RPMI8226 (cell line): ENCODE measurements at regions not wholly inside any gene's neighbourhood (a gene's known extent, or its start where the extent isn't known, plus 50 kb on each side); places are given as distances from the start of the nearest gene placed in this dataset.

Source experiments
- DNase-seq: peaks from one replicate; pipeline ENCODE4 v3.0.0-alpha.2; 2015

DNA sequence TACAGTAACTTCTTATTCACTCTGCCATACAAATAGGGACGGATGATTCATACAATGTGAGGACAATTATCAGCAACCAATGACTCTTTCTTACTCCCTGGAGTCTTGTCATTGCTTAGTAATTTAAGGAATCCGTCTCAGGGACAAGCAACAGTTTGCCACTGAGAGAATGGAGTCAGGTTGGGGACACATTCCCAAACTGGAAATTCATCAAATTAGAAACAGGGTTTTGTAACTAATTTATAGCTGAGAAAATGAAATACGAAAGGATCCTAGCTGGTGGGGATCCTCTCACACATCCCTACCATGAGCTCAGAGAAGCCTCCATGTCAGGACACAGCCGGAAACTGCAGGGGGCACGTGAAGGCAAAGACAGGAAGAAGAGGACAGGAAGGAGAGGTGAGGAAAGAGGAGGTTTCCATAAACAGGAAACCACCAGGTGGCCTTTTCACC lies 50.4 kb upstream of the KDR start:
- DNase-seq = no peak

DNA sequence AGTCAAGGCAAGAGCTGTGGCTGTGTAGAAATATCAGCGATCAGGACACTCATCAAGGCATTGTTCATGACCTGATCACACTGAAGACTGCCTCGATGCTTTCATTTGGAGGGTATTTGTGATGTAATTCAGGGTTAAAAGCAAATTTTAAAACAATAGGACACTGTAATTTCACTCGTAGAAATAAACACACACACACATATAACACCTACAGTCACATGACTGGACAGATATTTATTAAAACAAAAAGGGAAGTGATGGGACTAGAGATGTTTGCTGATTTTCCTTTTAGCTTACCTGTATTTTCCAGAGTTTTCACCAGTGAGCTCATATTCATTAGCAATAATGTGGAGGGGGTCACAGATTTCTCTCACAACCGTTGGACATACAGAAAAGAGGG lies 51.1 kb upstream of the KDR start:
- DNase-seq = no peak

DNA sequence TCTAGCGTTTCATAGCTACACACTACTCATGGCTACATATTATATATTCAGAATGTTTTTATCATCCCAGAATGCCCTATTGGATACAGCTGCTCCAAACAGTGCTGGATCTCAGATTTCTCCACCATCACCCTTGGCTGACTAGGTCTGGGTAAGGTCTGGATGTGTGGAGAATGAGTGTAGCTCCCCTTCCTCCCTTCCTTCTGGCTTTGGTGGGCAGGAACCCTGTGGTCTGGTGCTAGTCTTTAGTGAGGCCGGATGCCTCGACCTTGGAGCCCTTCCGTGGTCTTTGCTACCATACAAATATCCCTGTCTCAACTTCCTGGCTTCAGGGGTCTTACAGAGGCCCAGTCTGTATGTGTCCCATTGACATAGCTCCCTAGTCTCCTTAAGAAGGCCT lies 52.1 kb upstream of the KDR start:
- DNase-seq = no peak

DNA sequence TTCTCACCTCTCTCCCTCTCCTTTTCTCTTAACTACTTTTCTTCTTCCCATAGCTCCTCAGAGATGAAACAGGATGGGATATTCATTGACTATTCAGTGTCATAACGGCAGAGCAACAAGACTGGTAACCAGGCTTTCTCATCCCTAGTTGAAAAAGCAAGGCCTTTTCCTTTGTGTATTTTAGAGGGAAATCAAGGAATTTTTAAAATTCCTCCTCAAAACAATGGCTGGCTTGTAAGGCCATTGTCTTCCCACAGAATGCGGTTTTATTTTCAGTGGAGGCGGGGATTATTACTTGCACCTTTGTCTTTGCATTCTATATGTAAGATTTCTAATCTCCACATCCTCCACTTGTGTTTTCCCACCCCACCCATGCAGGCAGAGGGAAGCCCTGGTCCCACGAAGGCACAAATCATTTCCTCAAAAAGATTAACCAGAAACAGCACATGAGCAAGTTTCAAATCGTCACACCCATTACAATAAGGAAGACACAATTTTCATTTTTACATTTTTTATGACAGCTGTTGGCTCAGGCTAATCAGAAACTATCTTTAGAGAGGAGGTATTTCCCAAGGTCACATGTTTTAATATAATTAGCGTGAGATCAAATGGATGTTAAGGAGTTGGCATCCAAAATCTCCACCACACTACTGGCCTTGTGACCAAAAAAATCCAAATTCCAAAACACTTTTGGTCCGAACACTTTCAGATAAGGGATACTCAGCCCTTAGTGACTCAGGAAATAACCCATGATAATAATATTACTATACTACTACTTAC lies 53.0 kb upstream of the KDR start:
- DNase-seq = no peak

DNA sequence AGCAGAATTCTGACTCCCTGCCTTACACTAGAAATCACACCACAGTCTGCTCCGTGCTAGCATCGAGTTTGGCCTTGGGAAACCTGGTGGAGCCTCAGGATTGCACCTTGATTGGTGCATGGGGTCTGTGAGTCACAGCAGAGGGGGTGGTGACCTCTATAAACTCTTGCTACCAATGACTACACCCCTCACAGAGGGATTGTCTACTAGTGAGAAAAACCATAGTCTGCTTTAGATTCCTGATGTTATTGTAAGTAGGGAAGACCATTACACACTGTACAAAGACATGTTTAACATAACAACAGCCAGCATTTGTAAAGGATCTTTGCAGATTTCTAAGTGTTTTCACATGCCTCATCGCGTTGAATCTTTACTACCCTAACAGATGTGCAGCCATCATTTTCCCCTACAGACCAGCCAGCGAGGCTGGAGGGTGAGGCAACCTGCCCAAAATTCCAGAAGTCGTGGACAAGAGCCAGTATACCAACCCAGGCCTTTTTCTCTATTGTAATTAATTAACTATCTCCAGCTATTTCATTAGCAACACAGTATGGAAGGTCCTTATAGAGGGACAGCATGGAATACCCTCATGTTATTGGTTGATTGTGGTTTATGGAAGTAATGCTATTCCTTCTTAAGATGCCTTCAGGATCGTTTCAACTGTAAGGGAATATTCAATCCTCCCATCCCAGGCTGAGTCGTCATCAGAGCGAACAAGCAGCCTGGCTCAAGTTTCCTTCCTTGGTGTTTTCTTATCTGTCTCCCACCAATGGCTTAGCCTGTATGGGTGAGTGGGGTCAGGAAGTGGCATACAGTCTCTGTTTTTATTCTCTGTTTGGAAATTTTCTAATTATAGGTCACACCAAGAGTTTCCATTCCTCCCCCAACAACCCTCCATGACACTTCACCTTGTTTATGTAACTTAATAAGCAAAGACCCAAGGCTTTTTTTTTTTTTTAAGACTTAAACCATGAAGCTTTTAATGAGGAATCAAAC lies 55.9 kb upstream of the KDR start:
- no peak for DNase-seq

DNA sequence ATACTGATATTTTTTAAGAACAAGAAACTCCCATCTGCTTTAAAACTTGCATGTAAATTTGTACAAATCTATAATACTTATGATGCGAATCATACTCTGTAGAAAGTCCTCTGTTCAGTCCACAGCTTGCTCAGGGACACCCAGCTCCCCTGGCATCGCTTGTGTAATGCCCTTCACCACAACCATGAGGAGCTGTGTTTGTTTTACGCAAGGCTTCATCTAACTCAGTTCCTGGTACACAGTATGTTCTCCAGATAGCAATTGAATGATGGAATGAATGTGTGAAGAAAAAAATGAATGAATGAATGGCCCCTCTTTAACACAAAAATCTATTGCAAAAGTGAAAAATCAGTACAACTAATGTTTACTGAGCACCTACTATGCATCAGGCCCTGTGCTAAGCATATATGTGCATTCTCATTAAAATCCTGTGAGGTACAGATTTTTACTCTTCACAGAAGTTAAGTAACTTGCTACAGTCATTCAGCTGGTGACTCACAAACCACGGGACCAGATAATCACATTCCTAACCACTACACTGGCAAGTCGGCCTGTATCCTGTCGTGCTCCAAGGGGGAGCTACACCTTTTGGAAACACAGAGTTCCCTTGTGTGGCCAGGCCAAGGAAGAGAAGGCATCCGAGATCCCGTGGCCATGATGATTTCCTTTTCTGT lies 58.7 kb upstream of the KDR start:
- no peak for DNase-seq

DNA sequence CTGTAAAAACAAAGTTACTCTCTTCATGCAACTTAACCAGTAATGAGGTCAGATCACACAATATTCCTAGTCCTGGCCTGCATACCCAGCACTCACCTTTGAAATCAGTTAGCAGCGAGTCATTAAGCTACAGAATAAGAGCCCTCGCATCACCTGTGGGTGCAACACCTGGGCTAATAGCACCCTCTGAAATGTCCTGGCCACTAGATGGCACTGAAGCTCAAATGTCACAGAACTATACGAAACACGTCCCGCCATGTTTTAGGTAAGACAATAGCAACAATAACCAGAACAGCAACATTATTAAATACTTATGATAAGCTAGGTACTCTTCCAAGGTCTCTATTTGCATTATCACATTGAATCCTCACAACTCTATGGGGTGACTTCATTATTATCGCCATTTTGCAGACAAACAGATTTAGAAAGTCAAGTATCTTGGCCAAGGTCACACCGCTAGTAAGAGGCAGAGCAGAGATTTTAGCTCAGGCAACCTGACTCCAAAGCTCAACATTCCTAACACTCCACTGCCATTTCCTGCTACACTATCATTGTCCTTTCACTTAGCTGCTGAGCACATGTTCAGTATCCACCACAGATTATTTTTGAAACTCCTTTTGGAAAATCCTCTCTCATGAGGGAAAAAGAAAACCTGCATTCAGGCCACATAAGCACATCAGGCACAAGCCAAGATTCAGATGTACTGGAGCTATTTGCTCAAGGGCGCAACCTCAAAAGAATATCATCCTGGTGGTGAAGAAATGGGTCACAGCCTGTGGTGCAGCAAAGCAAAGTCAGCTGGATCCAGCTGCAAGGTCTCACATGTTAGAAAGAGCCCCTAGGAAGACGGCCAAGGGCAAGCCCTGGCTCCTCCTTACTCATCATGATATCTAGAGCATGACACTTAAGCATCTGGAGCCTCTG lies 59.5 kb upstream of the KDR start:
- DNase-seq = peak; percentile 33

DNA sequence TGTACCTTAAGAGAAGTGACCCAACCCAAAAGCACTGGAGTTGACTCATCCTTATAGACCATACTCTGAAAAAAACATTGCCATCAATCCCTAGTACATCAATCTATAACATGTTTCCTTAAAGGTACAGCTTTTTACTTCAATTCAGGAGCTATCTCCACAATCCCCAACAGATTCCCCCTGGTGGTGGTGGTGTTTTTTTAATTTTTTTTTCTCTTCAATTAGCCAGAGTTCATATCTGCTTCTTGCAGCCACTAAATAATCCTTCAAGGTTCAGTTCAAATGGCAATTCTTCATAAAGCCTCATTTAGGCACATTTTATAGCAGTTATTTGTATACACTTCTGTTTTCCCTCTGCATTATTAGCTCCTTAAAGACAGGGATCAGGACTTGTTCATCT lies 60.7 kb upstream of the KDR start:
- no peak for DNase-seq

DNA sequence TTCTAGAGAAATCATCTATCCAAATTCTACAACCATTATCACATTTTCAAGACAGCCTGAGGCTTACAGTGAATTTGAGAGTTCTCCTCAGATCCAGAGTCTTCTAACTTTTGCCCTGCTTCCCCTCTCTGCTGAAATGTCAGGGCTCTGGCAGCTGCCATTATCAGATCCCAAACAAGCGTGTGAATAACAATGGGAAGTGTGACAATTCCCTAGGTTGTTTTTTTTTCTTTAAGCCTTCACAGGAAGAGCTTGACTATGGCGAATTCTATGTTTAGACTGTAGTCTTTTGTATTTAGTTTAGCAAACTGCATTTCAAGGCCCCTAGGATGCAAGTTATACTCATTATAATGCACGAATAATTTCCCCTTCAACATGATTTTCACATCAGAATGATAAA lies 61.3 kb upstream of the KDR start:
- DNase-seq = no peak

DNA sequence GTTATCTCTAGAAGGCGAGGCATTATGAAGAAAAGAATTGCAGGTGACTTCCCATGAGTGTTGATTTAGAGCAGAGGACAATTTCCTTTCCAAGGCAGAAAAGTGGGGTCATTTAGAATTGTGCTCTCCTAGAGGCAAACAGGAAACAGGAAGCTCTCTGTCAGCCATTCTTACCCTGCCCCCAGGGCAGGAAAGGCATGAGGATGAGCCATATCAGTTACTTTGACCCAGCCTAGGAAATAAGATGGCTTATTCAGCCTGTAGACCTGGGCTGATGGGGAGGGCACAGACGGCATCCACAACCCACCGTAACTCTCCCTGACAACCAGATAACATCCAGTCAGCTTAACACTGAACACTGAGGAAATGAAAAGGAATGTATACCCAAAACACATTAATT lies 88.8 kb upstream of the KDR start:
- no peak for DNase-seq

DNA sequence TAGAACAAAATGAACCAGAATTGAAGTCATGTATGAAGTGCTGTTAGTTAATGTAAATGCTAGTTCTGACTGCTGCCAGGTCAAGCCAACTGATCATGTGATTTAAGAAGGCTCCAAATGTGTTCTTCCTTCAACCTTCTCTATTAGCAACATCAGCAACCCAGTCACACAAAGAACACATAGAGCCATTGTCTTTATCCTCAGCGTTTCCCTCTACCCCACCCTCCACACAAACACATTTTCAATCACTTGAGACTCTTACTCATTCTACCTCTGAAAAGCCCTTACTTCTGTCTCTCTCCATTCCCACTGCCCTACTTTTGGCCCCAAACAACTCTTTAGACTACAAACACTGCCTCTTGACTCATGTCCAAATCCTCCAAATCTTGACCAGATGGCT lies 89.7 kb upstream of the KDR start:
- DNase-seq = no peak

DNA sequence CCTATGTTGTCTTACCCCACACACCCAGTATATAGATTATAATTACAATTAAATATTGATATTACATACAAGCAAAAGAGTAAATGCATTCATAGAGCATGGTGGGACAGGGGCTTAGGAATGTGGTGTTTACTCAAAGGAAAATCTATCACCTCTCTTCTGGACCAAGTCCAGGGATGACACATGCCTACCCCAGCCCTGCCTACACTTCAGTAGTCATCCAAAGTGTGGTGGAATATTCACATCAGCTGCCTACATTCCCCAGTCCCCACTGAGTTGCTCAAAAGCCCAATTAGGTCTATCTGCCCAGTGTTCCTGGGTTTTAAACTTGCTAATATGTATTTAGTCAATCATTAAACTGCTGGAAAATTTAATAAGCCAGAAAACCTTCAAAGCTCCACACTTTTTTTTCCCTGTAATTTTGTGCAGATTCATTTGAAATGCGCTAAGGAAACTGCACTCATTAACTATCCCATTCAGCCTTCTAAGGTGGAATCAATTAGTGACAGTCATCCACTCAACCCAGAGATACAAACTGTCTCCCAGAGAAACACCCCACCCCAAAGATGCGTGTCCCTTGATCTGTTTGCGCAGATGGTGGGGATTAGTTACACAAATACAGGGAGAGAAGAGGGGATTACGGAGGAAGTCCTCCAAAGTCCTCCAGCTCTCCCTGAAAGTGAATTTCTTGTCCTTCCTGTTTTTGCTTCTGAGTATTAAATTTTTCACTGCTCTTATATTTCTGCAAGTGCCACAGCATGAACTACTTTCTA lies 91.7 kb upstream of the KDR start:
- DNase-seq = no peak

DNA sequence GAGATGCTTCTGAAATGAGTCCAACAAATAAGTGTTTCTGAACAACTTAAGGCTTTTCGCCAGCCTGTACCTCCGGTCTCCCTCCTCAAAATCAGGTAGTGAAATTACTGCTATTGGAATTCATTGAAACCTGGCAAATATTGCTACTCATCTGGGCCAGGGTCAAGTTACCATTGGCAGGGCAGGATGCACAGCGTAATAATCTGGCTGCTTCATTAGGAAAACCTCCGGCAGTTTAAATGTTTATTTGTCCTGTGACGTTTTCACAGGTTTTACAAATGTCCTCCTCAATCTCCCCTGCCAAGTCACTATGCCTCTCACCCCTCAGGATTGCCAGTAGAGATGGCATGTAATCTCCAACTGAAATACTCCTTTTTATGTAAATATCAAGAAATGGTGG lies 92.6 kb upstream of the KDR start:
- no peak for DNase-seq

DNA sequence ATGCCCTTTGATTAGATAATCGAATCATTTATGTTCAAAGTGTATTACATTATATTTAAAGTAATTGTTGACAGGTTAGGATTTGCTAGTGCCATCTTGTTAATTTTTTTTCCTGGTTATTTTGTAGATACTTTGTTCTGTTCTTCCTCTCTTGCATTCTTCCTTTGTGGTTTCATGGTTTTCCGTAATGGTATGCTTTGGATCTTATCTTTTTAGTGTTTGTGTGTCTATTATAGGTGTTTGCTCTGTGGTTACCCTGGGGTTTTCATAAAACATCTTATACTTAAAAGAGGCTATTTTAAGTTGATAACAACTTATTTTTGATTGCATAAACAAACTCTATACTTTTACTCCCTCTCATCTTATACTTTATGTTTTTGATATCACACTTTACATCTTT lies 108.2 kb upstream of the SRD5A3 start:
- DNase-seq = no peak

DNA sequence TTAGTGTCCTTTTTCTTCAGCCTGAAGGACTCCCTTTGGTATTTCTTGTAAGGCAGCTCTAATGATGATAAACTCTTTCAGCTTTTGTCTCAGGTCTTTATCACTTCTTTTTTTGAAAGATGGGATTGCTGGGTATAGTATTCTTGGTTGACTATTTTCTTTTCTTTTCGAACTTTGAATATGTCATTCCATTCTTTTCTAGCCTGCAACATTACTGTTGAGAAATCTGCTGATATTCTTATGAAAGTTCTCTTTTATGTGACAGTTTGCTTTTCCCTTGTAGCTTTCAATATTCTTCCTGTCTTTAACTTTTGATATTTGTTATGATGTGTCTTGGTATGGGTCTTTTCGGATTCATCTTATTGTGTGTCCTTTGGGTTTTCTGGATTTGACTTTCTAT lies 107.6 kb upstream of the SRD5A3 start:
- no peak for DNase-seq

DNA sequence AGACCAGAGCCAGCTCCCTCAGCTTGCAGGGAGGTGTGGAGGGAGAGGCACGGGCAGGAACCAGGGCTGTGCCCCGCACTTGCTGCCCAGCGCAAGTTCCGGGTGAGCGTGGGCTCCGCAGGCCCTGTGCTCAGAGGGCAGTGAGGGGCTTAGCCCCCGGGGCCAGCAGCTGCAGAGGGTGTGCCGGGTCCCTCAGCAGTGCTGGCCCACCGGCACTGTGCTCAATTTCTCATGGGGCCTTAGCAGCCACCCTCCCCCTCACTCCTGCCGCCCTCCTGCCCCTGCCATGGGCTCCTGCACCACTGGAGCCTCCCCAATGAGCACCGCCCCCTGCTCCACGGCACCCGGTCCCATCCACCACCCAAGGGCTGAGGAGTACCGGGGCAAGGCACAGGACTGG lies 104.6 kb upstream of the SRD5A3 start:
- DNase-seq = no peak

DNA sequence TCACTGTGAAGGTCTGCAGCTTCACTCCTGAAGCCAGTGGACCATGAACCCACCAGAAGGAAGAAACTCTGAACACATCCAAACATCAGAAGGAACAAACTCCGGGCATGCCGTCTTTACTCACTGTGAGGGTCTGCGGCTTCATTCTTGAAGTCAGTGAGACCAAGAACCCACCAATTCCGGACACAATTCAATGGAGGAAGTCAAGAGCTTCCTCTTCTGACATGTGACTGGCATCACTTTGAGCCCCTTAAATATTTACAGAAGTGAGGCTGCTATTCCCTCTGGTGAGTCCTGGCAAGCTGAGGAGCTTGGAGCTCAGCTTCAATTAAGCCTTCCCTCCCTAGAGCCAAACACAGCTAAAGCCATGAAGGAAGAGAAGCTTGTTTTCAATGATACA lies 103.5 kb upstream of the SRD5A3 start:
- DNase-seq = no peak

DNA sequence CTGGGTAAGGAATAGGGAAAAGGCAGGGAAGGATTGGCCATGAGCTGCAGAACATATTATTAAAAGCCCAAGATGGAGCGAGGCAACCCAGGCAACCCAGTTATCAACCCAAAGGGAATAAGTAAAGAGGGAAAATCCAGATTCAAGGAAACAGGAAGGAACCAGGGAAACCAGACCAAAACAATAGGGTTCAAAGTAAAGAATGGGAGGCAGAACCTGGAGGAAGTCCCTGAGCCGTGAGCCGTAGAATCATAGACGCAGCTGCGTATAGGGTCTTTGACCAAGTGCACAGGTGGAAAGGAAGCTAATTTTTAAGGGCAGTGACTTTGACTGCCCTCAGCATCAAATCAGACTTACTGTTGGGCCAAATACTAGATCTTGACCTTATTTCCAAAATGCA lies 98.5 kb upstream of the SRD5A3 start:
- DNase-seq = no peak

DNA sequence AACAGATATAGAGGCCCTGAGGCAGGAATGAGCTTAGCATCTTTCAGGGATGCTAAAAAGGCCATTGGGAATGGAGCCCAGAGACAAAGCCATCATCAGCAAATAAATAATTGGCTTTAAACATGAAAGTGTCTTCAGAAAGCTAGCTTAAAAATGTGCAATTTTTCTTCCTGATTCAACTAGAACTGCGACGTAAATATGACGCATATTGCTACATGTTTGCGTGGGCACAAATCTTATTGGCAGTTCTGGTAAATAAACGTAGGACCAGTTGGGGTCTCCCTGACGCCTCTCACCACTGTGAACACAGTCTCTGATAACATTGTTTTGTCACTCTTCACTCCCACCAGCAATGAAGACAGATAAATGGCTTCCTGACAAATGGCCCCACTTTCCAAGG lies 97.3 kb upstream of the SRD5A3 start:
- DNase-seq = no peak

DNA sequence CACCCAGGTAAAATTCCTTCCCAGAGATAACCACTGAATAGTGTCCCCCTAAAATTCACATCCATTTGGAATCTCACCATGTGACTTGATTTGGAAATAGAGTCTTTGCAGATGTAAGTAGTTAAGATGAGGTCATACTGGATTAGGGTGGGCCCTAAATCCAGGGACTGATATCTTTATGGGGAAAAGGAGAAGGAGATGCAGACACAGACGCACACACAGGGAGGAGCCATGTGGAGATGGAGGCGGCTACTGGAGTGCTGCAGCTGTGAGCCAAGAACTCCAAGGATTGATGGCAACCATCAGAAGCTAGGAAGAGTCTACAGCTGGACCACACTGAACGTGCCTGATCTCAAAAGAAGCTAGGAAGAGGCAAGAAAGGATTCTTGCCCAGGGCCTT lies 96.6 kb upstream of the SRD5A3 start:
- DNase-seq = no peak

DNA sequence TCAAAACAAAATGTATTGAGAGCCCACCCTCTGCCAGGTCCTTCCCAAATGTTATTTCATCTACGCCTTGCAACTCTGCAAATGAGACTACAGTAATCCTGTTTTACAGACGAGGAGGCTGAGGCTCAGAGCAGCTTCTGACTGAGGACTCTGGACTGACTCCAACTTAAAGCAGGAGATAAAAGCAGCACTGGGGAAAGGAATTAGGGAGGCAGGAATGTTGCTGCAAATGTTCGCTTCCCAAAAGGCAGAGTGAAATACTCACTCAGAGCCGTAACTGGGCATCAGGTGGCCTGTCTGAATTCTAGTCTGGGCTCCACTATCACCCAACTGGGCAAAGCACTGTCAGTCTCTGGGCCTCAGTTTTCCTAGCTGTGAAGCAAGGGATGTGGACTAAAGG lies 94.7 kb upstream of the SRD5A3 start:
- no peak for DNase-seq

DNA sequence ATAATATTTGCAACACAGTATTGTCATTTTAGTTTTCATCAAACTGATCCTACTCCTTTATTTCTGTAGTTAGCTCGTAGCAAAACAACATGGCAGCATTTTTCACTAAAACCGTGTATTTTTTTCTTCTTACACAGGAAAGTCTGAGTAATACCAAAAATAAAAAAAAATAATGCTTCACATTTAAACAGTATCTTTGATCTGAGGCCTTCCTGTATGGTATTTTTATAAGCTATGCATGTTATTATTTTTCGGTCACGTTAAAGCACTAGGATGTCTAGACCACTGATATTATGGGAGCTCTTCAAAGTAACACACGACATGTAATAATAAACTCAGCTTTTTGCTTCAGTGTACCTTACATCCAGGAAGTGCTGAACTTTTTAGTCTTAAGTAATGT lies 94.1 kb upstream of the SRD5A3 start:
- DNase-seq = no peak
